ENCODE measurements at regions not wholly inside any gene's neighbourhood (a gene's known extent, or its start where the extent isn't known, plus 50 kb on each side); places are given as distances from the start of the nearest gene placed in this dataset.

GRCh38 chr9:27950382-27950781 is 377.1 kb upstream of the C9orf72 start:
- Histone ChIP-seq H3K27me3 (ENCODE audit: control insufficient read depth, insufficient read depth, low read length, poor library complexity, severe bottlenecking) (no peaks in the 10 kb centered on the region), H3K4me3 (ENCODE audit: insufficient read depth, low read depth, low read length) (no peak overlapping the region), H3K4me1 (ENCODE audit: control insufficient read depth, insufficient read depth, low read length) (no peaks in the 10 kb centered on the region), H3K9me3 (ENCODE audit: control insufficient read depth, low read length) (no peaks in the 10 kb centered on the region), H3K27ac (ENCODE audit: insufficient read depth, low read depth, low read length, poor library complexity, severe bottlenecking) (no peak overlapping the region), H3K36me3 (ENCODE audit: control insufficient read depth, insufficient read depth, low read length) (no peaks in the 10 kb centered on the region)
- 97% methylated on average over 8 of the region's 8 CpGs for WGBS, 2 experiments

GRCh38 chr9:27954858-27955257 is 381.6 kb upstream of the C9orf72 start:
- 85 to 86% methylated on average over 1 of the region's 1 CpG for WGBS, 2 experiments
- H3K27ac ChIP-seq (ENCODE audit: insufficient read depth, low read depth, low read length, poor library complexity, severe bottlenecking): no peak overlapping the region

DNA sequence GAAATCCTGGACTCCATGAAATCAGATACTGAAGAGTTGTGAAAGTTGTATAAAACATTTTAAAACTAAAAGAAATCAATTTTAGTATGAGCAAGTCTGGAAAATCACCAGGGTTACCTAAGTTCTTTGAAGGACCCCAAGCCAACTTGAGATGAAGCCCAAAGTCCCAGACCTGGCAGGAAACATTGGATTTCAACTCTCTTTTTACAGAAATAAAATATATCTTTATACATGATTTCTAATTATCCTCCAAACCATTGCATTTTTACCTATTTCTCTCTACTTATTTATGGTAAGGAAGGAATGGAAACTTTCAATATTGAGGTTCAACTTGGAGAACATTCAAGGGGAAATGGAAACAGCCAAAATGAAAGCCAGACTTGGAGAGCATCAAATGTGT is 390.6 kb upstream of the C9orf72 start:
- H3K4me1 ChIP-seq (ENCODE audit: control insufficient read depth, insufficient read depth, low read length): no peaks in the 10 kb centered on the region
- H3K27ac ChIP-seq (ENCODE audit: insufficient read depth, low read depth, low read length, poor library complexity, severe bottlenecking): no peak overlapping the region
- H3K4me3 ChIP-seq (ENCODE audit: insufficient read depth, low read depth, low read length): no peak overlapping the region
- no peaks in the 10 kb centered on the region for H3K36me3 ChIP-seq (ENCODE audit: control insufficient read depth, insufficient read depth, low read length)
- no peaks in the 10 kb centered on the region for H3K27me3 ChIP-seq (ENCODE audit: control insufficient read depth, insufficient read depth, low read length, poor library complexity, severe bottlenecking)
- no peaks in the 10 kb centered on the region for H3K9me3 ChIP-seq (ENCODE audit: control insufficient read depth, low read length)

More at GRCh38 chr9:27954858-27955257, 381.6 kb upstream of the C9orf72 start:
- Histone ChIP-seq H3K4me1 (ENCODE audit: control insufficient read depth, insufficient read depth, low read length) (no peaks in the 10 kb centered on the region), H3K4me3 (ENCODE audit: insufficient read depth, low read depth, low read length) (no peak overlapping the region), H3K36me3 (ENCODE audit: control insufficient read depth, insufficient read depth, low read length) (no peaks in the 10 kb centered on the region), H3K9me3 (ENCODE audit: control insufficient read depth, low read length) (no peaks in the 10 kb centered on the region), H3K27me3 (ENCODE audit: control insufficient read depth, insufficient read depth, low read length, poor library complexity, severe bottlenecking) (no peaks in the 10 kb centered on the region)

GRCh38 chr9:27967210-27967609 is 393.9 kb upstream of the C9orf72 start:
- H3K9me3 ChIP-seq (ENCODE audit: control insufficient read depth, low read length): no peaks in the 10 kb centered on the region
- 93% methylated on average over 2 of the region's 2 CpGs; no CpG with 5 or more reads in 1 of the 2 experiments for WGBS, 2 experiments
- H3K4me1 ChIP-seq (ENCODE audit: control insufficient read depth, insufficient read depth, low read length): no peaks in the 10 kb centered on the region
- no peaks in the 10 kb centered on the region for H3K27me3 ChIP-seq (ENCODE audit: control insufficient read depth, insufficient read depth, low read length, poor library complexity, severe bottlenecking)
- no peak overlapping the region for H3K27ac ChIP-seq (ENCODE audit: insufficient read depth, low read depth, low read length, poor library complexity, severe bottlenecking)
- H3K4me3 ChIP-seq (ENCODE audit: insufficient read depth, low read depth, low read length): no peak overlapping the region
- no peaks in the 10 kb centered on the region for H3K36me3 ChIP-seq (ENCODE audit: control insufficient read depth, insufficient read depth, low read length)

- WGBS, 2 experiments: 84 to 87% methylated on average over 3 of the region's 3 CpGs
- H3K27ac ChIP-seq (ENCODE audit: insufficient read depth, low read depth, low read length, poor library complexity, severe bottlenecking): no peak overlapping the region
- no peak overlapping the region for H3K4me3 ChIP-seq (ENCODE audit: insufficient read depth, low read depth, low read length)
- no peaks in the 10 kb centered on the region for H3K4me1 ChIP-seq (ENCODE audit: control insufficient read depth, insufficient read depth, low read length)
- no peaks in the 10 kb centered on the region for H3K27me3 ChIP-seq (ENCODE audit: control insufficient read depth, insufficient read depth, low read length, poor library complexity, severe bottlenecking)
- H3K36me3 ChIP-seq (ENCODE audit: control insufficient read depth, insufficient read depth, low read length): no peaks in the 10 kb centered on the region
- no peaks in the 10 kb centered on the region for H3K9me3 ChIP-seq (ENCODE audit: control insufficient read depth, low read length)
Observed at GRCh38 chr9:27977931-27978330, 404.6 kb upstream of the C9orf72 start.

DNA sequence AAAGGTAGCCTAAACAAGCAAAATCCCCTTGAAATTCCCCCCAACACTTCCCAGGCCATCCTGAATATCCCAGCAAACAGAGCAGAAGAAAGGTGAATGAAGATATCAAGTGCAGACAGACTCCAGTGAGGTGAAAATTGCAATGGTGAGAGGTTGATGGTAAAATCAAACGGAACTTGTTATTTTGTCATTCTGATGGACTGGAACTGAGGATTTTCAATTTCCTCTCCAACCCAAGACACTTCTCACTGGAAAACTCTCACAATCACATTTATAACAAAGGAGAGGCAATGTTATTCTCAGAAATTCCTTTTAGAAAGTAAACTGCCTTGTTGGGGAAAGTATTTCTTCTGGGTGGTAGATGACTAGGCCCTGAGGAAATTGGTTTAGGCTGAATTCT is 412.4 kb upstream of the C9orf72 start:
- 88 to 100% methylated on average over 1 of the region's 1 CpG for WGBS, 2 experiments
- H3K9me3 ChIP-seq (ENCODE audit: control insufficient read depth, low read length): no peaks in the 10 kb centered on the region

DNA sequence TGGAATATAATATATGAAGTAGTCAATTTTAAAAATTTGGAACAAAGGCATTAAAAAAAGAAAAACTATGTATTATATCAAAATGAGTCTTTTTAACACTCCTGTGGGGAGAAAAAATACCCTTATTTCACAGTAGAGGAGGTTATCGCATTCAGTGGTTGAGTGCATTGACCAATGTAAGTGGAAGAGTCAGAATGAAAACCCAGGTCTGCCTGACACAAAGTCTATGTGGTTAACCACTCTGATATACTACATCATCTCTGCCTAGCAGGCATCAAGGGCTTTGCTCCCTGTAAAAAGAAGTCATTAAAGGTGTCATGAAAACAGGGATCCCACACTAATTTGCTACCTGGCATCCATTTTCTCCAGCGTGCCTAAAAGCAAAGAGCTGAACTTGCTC is 417.2 kb upstream of the C9orf72 start:
- H3K9me3 ChIP-seq (ENCODE audit: control insufficient read depth, low read length): no peaks in the 10 kb centered on the region
- H3K27ac ChIP-seq (ENCODE audit: insufficient read depth, low read depth, low read length, poor library complexity, severe bottlenecking): no peak overlapping the region
- H3K27me3 ChIP-seq (ENCODE audit: control insufficient read depth, insufficient read depth, low read length, poor library complexity, severe bottlenecking): no peaks in the 10 kb centered on the region
- no peaks in the 10 kb centered on the region for H3K36me3 ChIP-seq (ENCODE audit: control insufficient read depth, insufficient read depth, low read length)
- no peaks in the 10 kb centered on the region for H3K4me1 ChIP-seq (ENCODE audit: control insufficient read depth, insufficient read depth, low read length)
- WGBS, 2 experiments: 93 to 99% methylated on average over 1 to 2 of the region's 2 CpGs
- no peak overlapping the region for H3K4me3 ChIP-seq (ENCODE audit: insufficient read depth, low read depth, low read length)

More for the DNA sequence above, 412.4 kb upstream of the C9orf72 start:
- Histone ChIP-seq H3K4me1 (ENCODE audit: control insufficient read depth, insufficient read depth, low read length) (no peaks in the 10 kb centered on the region), H3K36me3 (ENCODE audit: control insufficient read depth, insufficient read depth, low read length) (no peaks in the 10 kb centered on the region), H3K4me3 (ENCODE audit: insufficient read depth, low read depth, low read length) (no peak overlapping the region), H3K27me3 (ENCODE audit: control insufficient read depth, insufficient read depth, low read length, poor library complexity, severe bottlenecking) (no peaks in the 10 kb centered on the region), H3K27ac (ENCODE audit: insufficient read depth, low read depth, low read length, poor library complexity, severe bottlenecking) (no peak overlapping the region)

DNA sequence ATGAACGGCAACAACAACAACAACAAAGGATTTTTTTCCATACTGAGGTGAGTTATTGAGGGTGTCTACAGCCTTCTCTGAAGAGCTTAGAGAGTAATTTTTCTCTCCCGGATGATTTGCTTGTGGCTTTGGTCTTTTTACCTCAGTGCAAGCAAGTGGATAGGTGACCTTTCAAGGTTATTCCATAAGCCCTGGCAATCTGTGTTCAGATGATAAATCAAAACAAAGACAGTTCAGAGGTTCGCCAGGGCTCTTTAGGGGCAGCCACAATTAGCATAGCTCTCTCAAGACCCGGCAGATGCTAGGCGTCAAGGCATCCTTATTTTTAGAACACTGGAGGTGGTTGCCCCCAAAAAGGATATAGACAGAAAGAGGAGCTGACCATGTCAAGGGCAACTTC is 417.9 kb upstream of the C9orf72 start:
- H3K36me3 ChIP-seq (ENCODE audit: control insufficient read depth, insufficient read depth, low read length): no peaks in the 10 kb centered on the region
- H3K9me3 ChIP-seq (ENCODE audit: control insufficient read depth, low read length): no peaks in the 10 kb centered on the region
- no peaks in the 10 kb centered on the region for H3K4me1 ChIP-seq (ENCODE audit: control insufficient read depth, insufficient read depth, low read length)
- 92 to 96% methylated on average over 4 to 5 of the region's 5 CpGs for WGBS, 2 experiments
- no peaks in the 10 kb centered on the region for H3K27me3 ChIP-seq (ENCODE audit: control insufficient read depth, insufficient read depth, low read length, poor library complexity, severe bottlenecking)
- H3K4me3 ChIP-seq (ENCODE audit: insufficient read depth, low read depth, low read length): no peak overlapping the region
- H3K27ac ChIP-seq (ENCODE audit: insufficient read depth, low read depth, low read length, poor library complexity, severe bottlenecking): no peak overlapping the region

DNA sequence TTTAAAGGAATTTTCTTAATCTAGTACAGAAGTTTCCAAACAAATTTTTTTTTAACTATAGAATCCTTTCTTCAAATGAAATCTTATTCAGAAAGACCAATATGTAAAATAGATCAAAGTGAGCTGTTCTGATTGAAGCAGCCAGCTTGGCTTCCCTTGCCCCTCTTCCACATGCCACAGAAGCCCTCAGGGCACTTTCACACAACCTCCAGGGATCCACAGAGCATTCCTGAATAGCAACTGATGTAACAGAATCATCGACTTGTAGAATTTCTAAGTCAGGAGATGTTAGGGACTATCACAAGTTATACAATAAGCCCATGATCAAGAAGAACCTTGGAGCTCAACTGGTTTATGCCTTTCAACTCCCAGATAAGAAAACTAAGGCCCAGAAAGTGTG is 427.8 kb upstream of the C9orf72 start:
- H3K27ac ChIP-seq (ENCODE audit: insufficient read depth, low read depth, low read length, poor library complexity, severe bottlenecking): no peak overlapping the region
- no peak overlapping the region for H3K4me3 ChIP-seq (ENCODE audit: insufficient read depth, low read depth, low read length)
- no peaks in the 10 kb centered on the region for H3K27me3 ChIP-seq (ENCODE audit: control insufficient read depth, insufficient read depth, low read length, poor library complexity, severe bottlenecking)
- no peaks in the 10 kb centered on the region for H3K36me3 ChIP-seq (ENCODE audit: control insufficient read depth, insufficient read depth, low read length)
- no peaks in the 10 kb centered on the region for H3K4me1 ChIP-seq (ENCODE audit: control insufficient read depth, insufficient read depth, low read length)
- WGBS, 2 experiments: 40 to 42% methylated on average over 1 of the region's 1 CpG
- no peaks in the 10 kb centered on the region for H3K9me3 ChIP-seq (ENCODE audit: control insufficient read depth, low read length)

DNA sequence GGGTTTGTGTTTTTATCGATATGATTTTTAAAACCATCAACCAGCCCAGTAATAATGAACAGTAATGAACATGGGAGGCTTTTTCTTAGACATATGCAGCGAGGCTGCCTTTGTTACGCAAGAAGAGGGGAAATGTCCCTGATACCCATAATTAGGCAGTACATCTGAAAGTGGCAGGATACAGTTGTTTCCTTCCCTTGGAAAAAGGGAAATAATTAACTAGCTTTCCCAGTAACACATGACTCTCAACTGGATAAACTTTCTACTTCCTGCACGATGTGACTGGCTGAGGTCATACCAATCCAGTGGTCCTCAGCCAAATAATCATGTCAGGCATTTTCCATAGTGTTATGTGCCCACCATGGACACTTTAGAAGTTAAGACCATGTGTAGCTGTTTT is 431.6 kb upstream of the C9orf72 start:
- no peaks in the 10 kb centered on the region for H3K36me3 ChIP-seq (ENCODE audit: control insufficient read depth, insufficient read depth, low read length)
- no peak overlapping the region for H3K4me3 ChIP-seq (ENCODE audit: insufficient read depth, low read depth, low read length)
- no peak overlapping the region for H3K27ac ChIP-seq (ENCODE audit: insufficient read depth, low read depth, low read length, poor library complexity, severe bottlenecking)
- no peaks in the 10 kb centered on the region for H3K4me1 ChIP-seq (ENCODE audit: control insufficient read depth, insufficient read depth, low read length)
- 98% methylated on average over 4 of the region's 4 CpGs for WGBS, 2 experiments
- no peaks in the 10 kb centered on the region for H3K27me3 ChIP-seq (ENCODE audit: control insufficient read depth, insufficient read depth, low read length, poor library complexity, severe bottlenecking)
- H3K9me3 ChIP-seq (ENCODE audit: control insufficient read depth, low read length): no peaks in the 10 kb centered on the region

GRCh38 chr9:28005779-28006178 is 432.5 kb upstream of the C9orf72 start:
- Histone ChIP-seq H3K4me1 (ENCODE audit: control insufficient read depth, insufficient read depth, low read length) (no peaks in the 10 kb centered on the region), H3K4me3 (ENCODE audit: insufficient read depth, low read depth, low read length) (no peak overlapping the region), H3K36me3 (ENCODE audit: control insufficient read depth, insufficient read depth, low read length) (no peaks in the 10 kb centered on the region), H3K9me3 (ENCODE audit: control insufficient read depth, low read length) (no peaks in the 10 kb centered on the region), H3K27me3 (ENCODE audit: control insufficient read depth, insufficient read depth, low read length, poor library complexity, severe bottlenecking) (no peaks in the 10 kb centered on the region), H3K27ac (ENCODE audit: insufficient read depth, low read depth, low read length, poor library complexity, severe bottlenecking) (no peak overlapping the region)
- 92% methylated on average over 1 of the region's 1 CpG; no CpG with 5 or more reads in 1 of the 2 experiments for WGBS, 2 experiments

Data from ectodermal cell (in vitro differentiated cells).